Neural cell (in vitro differentiated cells): ENCODE measurements at regions not wholly inside any gene's neighbourhood (a gene's known extent, or its start where the extent isn't known, plus 50 kb on each side); places are given as distances from the start of the nearest gene placed in this dataset.

ENCODE experiments used
- H2AFZ ChIP-seq: fragments of 200-600, 300-800 bp; sonication (generic), shearing (Covaris generic); 2 replicates; pipeline ENCODE4 v1.6.0; 2014; ENCODE audit warnings: low read depth, mild to moderate bottlenecking, antibody characterized with exemption, low read length, moderate library complexity
- H3F3A ChIP-seq: fragments of 200-600 bp; shearing (Covaris generic); 2 replicates; pipeline ENCODE4 v1.6.1; 2016; ENCODE audit warnings: mild to moderate bottlenecking, moderate library complexity, mixed read lengths, antibody characterized with exemption, low read length; ENCODE audit not compliant: insufficient read depth, poor library complexity, severe bottlenecking
- H3K27ac ChIP-seq: fragments of 200-600, 300-800 bp; sonication (generic), shearing (Covaris generic); 2 replicates; pipeline ENCODE4 v1.5.1; 2014; ENCODE audit warnings: mild to moderate bottlenecking, low read length, moderate library complexity
- H3K27me3 ChIP-seq: fragments of 300-800, 200-600 bp; sonication (generic), shearing (Covaris generic); 2 replicates; pipeline ENCODE4 v1.6.0; 2014; ENCODE audit warnings: mild to moderate bottlenecking, low read depth, low read length, moderate library complexity; ENCODE audit not compliant: insufficient read depth
- H3K36me3 ChIP-seq: fragments of 300-800, 200-600 bp; sonication (generic), shearing (Covaris generic); 2 replicates; pipeline ENCODE4 v1.5.1; 2014; ENCODE audit warnings: mild to moderate bottlenecking, antibody characterized with exemption, low read length, moderate library complexity; ENCODE audit not compliant: insufficient read depth
- H3K4me2 ChIP-seq: fragments of 300-800, 200-600 bp; sonication (generic), shearing (Covaris generic); 2 replicates; pipeline ENCODE4 v1.6.0; 2014; ENCODE audit warnings: mild to moderate bottlenecking, low read length
- H3K4me3 ChIP-seq: fragments of 300-800, 200-600 bp; sonication (generic), shearing (Covaris generic); 2 replicates; pipeline ENCODE4 v1.5.1; 2014; ENCODE audit warnings: mild to moderate bottlenecking, low read length, moderate library complexity
- H3K79me2 ChIP-seq: fragments of 200-600 bp; shearing (Covaris generic); replicated peaks from 2 replicates; pipeline ENCODE4 v1.6.0; 2014; ENCODE audit warnings: mild to moderate bottlenecking, low read length, moderate library complexity; ENCODE audit not compliant: insufficient read depth
- H3K9ac ChIP-seq: fragments of 300-800, 200-600 bp; sonication (generic), shearing (Covaris generic); 2 replicates; pipeline ENCODE4 v1.6.1; 2016; ENCODE audit warnings: mild to moderate bottlenecking, low read length, mixed read lengths
- H3K9me2 ChIP-seq: fragments of 200-600 bp; shearing (Covaris generic); 2 replicates; pipeline ENCODE4 v1.6.1; 2016; ENCODE audit warnings: mild to moderate bottlenecking, low read length, mixed read lengths; ENCODE audit not compliant: insufficient read depth
- H3K9me3 ChIP-seq: fragments of 200-600, 300-800 bp; sonication (generic), shearing (Covaris generic); 2 replicates; pipeline ENCODE4 v1.6.1; 2016; ENCODE audit warnings: mild to moderate bottlenecking, mixed run types, low read length, moderate library complexity, mixed read lengths
- H4K20me1 ChIP-seq: fragments of 200-600 bp; shearing (Covaris generic); 2 replicates; pipeline ENCODE4 v1.6.1; 2016; ENCODE audit warnings: mild to moderate bottlenecking, mixed run types; ENCODE audit not compliant: insufficient read depth
- EP300 ChIP-seq: fragments of 450-650 bp; conservative IDR thresholded peaks from 2 replicates; pipeline ENCODE4 v1.6.1; 2014; ENCODE audit warnings: antibody characterized with exemption, mild to moderate bottlenecking, moderate library complexity; ENCODE audit not compliant: poor library complexity, severe bottlenecking
- EZH2 ChIP-seq: fragments of 200-600, 300-800 bp; shearing (Covaris generic), sonication (generic); IDR thresholded peaks from 2 replicates; pipeline ENCODE4 v1.6.1; 2014; ENCODE audit warnings: antibody characterized with exemption, low read length, borderline replicate concordance, mild to moderate bottlenecking; ENCODE audit not compliant: insufficient read depth, poor library complexity, severe bottlenecking
- MXI1 ChIP-seq: fragments of 450-650 bp; conservative IDR thresholded peaks from 2 replicates; pipeline ENCODE4 v1.6.1; 2014; ENCODE audit warnings: antibody characterized with exemption, mild to moderate bottlenecking; ENCODE audit not compliant: poor library complexity, severe bottlenecking
- POLR2AphosphoS5 ChIP-seq: IDR thresholded peaks from 2 replicates; pipeline ENCODE4 v1.6.1; 2012
- RAD21 ChIP-seq: fragments of 450-650 bp; conservative IDR thresholded peaks from 2 replicates; pipeline ENCODE4 v1.6.1; 2014; ENCODE audit warnings: antibody characterized with exemption, mild to moderate bottlenecking, moderate library complexity
- REST ChIP-seq: IDR thresholded peaks from 2 replicates; pipeline ENCODE4 v1.6.1; 2012; ENCODE audit warnings: borderline replicate concordance
- SMC3 ChIP-seq: fragments of 450-650 bp; conservative IDR thresholded peaks from 2 replicates; pipeline ENCODE4 v1.6.1; 2014; ENCODE audit warnings: antibody characterized with exemption, mild to moderate bottlenecking, moderate library complexity; ENCODE audit not compliant: poor library complexity
- TAF1 ChIP-seq: IDR thresholded peaks from 2 replicates; pipeline ENCODE4 v1.6.1; 2012; ENCODE audit warnings: low read depth
- TF ChIP-seq, protein P1 (sequence below): fragments of 450-650 bp; IDR thresholded peaks from 2 replicates; pipeline ENCODE4 v1.5.1; 2014; ENCODE audit warnings: antibody characterized with exemption, mild to moderate bottlenecking, moderate library complexity; ENCODE audit not compliant: poor library complexity, severe bottlenecking

DNA sequence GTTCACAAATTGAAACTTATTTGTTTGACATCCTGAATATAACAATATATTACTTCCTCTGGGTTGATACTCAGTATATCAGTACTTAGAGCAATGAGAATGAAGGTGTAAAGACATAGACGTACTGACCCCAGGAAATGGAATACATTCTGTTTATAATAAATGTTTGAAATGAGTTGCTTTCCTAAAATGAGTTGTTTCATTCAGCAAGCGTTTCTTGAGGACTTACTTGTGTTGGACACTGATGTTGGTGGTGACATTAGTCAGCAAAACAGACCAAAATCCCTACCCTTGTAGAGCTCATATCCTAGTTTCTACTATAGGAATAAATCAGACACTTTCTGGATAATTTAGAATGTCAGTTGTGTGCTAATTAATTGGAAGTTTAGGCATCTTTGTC lies 184.3 kb downstream of the ZDHHC21 start:
- no peak overlapping the region for H3K9ac ChIP-seq
- H2AFZ ChIP-seq: no peak overlapping the region
- H3F3A ChIP-seq: no peaks in the 10 kb centered on the region
- H3K9me2 ChIP-seq: no peaks in the 10 kb centered on the region
- H3K9me3 ChIP-seq: no peaks in the 10 kb centered on the region
- H3K27ac ChIP-seq: no peak overlapping the region
- H3K4me3 ChIP-seq: no peak overlapping the region
- H3K27me3 ChIP-seq: no peaks in the 10 kb centered on the region
- TF ChIP-seq, protein P1, sequence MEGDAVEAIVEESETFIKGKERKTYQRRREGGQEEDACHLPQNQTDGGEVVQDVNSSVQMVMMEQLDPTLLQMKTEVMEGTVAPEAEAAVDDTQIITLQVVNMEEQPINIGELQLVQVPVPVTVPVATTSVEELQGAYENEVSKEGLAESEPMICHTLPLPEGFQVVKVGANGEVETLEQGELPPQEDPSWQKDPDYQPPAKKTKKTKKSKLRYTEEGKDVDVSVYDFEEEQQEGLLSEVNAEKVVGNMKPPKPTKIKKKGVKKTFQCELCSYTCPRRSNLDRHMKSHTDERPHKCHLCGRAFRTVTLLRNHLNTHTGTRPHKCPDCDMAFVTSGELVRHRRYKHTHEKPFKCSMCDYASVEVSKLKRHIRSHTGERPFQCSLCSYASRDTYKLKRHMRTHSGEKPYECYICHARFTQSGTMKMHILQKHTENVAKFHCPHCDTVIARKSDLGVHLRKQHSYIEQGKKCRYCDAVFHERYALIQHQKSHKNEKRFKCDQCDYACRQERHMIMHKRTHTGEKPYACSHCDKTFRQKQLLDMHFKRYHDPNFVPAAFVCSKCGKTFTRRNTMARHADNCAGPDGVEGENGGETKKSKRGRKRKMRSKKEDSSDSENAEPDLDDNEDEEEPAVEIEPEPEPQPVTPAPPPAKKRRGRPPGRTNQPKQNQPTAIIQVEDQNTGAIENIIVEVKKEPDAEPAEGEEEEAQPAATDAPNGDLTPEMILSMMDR: no peak
- TF ChIP-seq RAD21 (no peak), TAF1 (no peak), REST (no peak), MXI1 (no peak), SMC3 (no peak), EZH2 (no peak), POLR2AphosphoS5 (no peak), EP300 (no peak)
- H3K79me2 ChIP-seq: no peaks in the 10 kb centered on the region
- H3K36me3 ChIP-seq: no peaks in the 10 kb centered on the region
- no peak overlapping the region for H3K4me2 ChIP-seq
- H4K20me1 ChIP-seq: no peaks in the 10 kb centered on the region

- no peaks in the 10 kb centered on the region for H3K9me2 ChIP-seq
- no peaks in the 10 kb centered on the region for H3F3A ChIP-seq
- no peaks in the 10 kb centered on the region for H3K27me3 ChIP-seq
- H3K4me2 ChIP-seq: no peak overlapping the region
- no peak overlapping the region for H3K4me3 ChIP-seq
- no peaks in the 10 kb centered on the region for H3K79me2 ChIP-seq
- no peaks in the 10 kb centered on the region for H4K20me1 ChIP-seq
- TF ChIP-seq EP300 (no peak), EZH2 (no peak), REST (no peak), RAD21 (no peak), SMC3 (no peak), POLR2AphosphoS5 (no peak), MXI1 (no peak), TAF1 (no peak)
- TF ChIP-seq, protein P1: no peak
- no peak overlapping the region for H3K9ac ChIP-seq
- no peaks in the 10 kb centered on the region for H3K36me3 ChIP-seq
- no peak overlapping the region for H3K27ac ChIP-seq
- no peak overlapping the region for H2AFZ ChIP-seq
- H3K9me3 ChIP-seq: no peaks in the 10 kb centered on the region
These were observed 187.4 kb upstream of the NFIB start for GRCh38 chr9:14501366-14501765.
